ENCODE measurements at regions not wholly inside any gene's neighbourhood (a gene's known extent, or its start where the extent isn't known, plus 50 kb on each side); places are given as distances from the start of the nearest gene placed in this dataset.

- no peak overlapping the region for H2BK12ac ChIP-seq (ENCODE audit: low read depth, low read length)
- H4K8ac ChIP-seq (ENCODE audit: extremely low read depth, insufficient read depth, low read length) = peak overlapping the region; percentile 30
- no peaks in the 10 kb centered on the region for H3K27me3 ChIP-seq (replicated peaks in 1 of 4; ENCODE audit: control insufficient read depth in 3 of 4, extremely low read depth in 1 of 4, insufficient read depth in 3 of 4, low read length in 3 of 4)
- H3K14ac ChIP-seq (ENCODE audit: insufficient read length) = no peak overlapping the region
- no peak overlapping the region for H3K4me2 ChIP-seq (ENCODE audit: insufficient read depth in 1 of 2, low read depth in 2 of 2, low read length in 2 of 2)
- H3K18ac ChIP-seq (ENCODE audit: extremely low read depth, low read length) = no peak overlapping the region
- no peak overlapping the region for H3K23ac ChIP-seq (ENCODE audit: insufficient read length)
- H3K27ac ChIP-seq (ENCODE audit: low read depth, low read length) = no peak overlapping the region
- H2BK120ac ChIP-seq (replicated peaks; ENCODE audit: low read depth, low read length) = no peak overlapping the region
- H2BK15ac ChIP-seq (ENCODE audit: low read length) = no peak overlapping the region
- H3K36me3 ChIP-seq (ENCODE audit: control insufficient read depth in 2 of 4, insufficient read depth in 4 of 4, low read length in 3 of 4) = no peaks in the 10 kb centered on the region
- H3K79me2 ChIP-seq (ENCODE audit: control insufficient read depth in 1 of 2, insufficient read depth in 2 of 2, low read length in 2 of 2) = peaks cover 0 to 4% of the 10 kb centered on the region in 2 experiments; a peak in 1 of 4 replicates
- H3K4me3 ChIP-seq (ENCODE audit: extremely low read depth in 1 of 4, insufficient read depth in 2 of 4, low read depth in 3 of 4, low read length in 4 of 4) = no peak overlapping the region
- no peak overlapping the region for H3K9ac ChIP-seq (replicated peaks in 1 of 4; ENCODE audit: extremely low read depth in 1 of 4, low read depth in 3 of 4, low read length in 3 of 4)
- no peak overlapping the region for H2AK5ac ChIP-seq (ENCODE audit: low read depth, low read length)
- H4K20me1 ChIP-seq (replicated peaks in 1 of 2; ENCODE audit: control insufficient read depth in 1 of 2, insufficient read depth in 2 of 2, low read length in 2 of 2) = peaks cover 0 to 4% of the 10 kb centered on the region in 2 experiments
- no peak for FAIRE-seq
- no peak overlapping the region for H2BK5ac ChIP-seq (ENCODE audit: low read depth, low read length)
- POLR2A ChIA-PET (ENCODE audit: partially characterized antibody) = no interaction called here
- no peak for DNase-seq (ENCODE audit: low read depth in 1 of 2, low spot score in 2 of 2)
- H2BK20ac ChIP-seq (ENCODE audit: low read length) = no peak overlapping the region
- H3K79me1 ChIP-seq (ENCODE audit: low read depth, low read length) = 0 out of 2 replicates have a peak, but pooled peaks cover 3% of the 10 kb centered on the region
- no peak for TF ChIP-seq NRF1 (IDR thresholded peaks at IDR 0.05; ENCODE audit: low read depth, low read length)
- TF ChIP-seq BCL11A (IDR thresholded peaks at IDR 0.05; ENCODE audit: low read depth in 2 of 2, low read length in 2 of 2) = no peak
- TF ChIP-seq SIN3A (conservative IDR thresholded peaks at IDR 0.05 in 1 of 2, IDR thresholded peaks at IDR 0.05 in 1 of 2; ENCODE audit: low read depth in 1 of 2, low read length in 2 of 2) = no peak
- no peak overlapping the region for H4K5ac ChIP-seq (ENCODE audit: insufficient read length, low read depth, low read length)
- no peak overlapping the region for H3K4ac ChIP-seq (replicated peaks; ENCODE audit: insufficient read length, low read depth, low read length)
- WGBS, 2 experiments (ENCODE audit: extremely low coverage in 1 of 2, insufficient coverage in 1 of 2, insufficient read length in 1 of 2, insufficient replicate concordance in 2 of 2, low coverage in 1 of 2, low lambda C conversion rate in 2 of 2, missing lambda C conversion rate in 1 of 2) = 89% methylated on average over 17 of the region's 17 CpGs; no CpG with 5 or more reads in 1 of the 2 experiments
- no peak overlapping the region for H2AFZ ChIP-seq (ENCODE audit: low read length)
- peaks cover 4 to 17% (median 11%) of the 10 kb centered on the region in 4 experiments for H3K4me1 ChIP-seq (replicated peaks in 1 of 4; ENCODE audit: control insufficient read depth in 3 of 4, insufficient read depth in 4 of 4, low read length in 3 of 4)
- H4K91ac ChIP-seq (replicated peaks; ENCODE audit: insufficient read length, low read length) = no peak overlapping the region
- CTCF ChIA-PET (ENCODE audit: partially characterized antibody) = interaction anchor here (1.0 kb wide), 1 partner anchor 41 kb away, joined by 3 read pairs; no protein-coding TSS in a partner anchor
- H3K9me3 ChIP-seq (ENCODE audit: insufficient read depth in 2 of 2, low read depth in 1 of 2, low read length in 1 of 2) = no peaks in the 10 kb centered on the region
- H3K23me2 ChIP-seq (ENCODE audit: low read depth, low read length) = no peaks in the 10 kb centered on the region; the same call in 1 of the 2 replicates
- H3K56ac ChIP-seq (replicated peaks; ENCODE audit: insufficient read length, low read depth, low read length) = no peak overlapping the region
Observed at GRCh38 chr17:77363821-77364361, 223.1 kb downstream of the SEC14L1 start.
